HCT116 (cell line): ENCODE measurements at regions not wholly inside any gene's neighbourhood (a gene's known extent, or its start where the extent isn't known, plus 50 kb on each side); places are given as distances from the start of the nearest gene placed in this dataset.

ENCODE experiments used
- ATAC-seq: fragments of 200-7000 bp; cut with Tn5 transposase; 2 replicates; pipeline ENCODE4 v1.9.1; 2020; ENCODE audit warnings: mild to moderate bottlenecking, moderate library complexity
- BruUV-seq: library from RNA; stranded (reverse); fragments of 400-500 nt; replicated peaks from 2 replicates; lab custom pipeline; 2021; lab: Mats Ljungman, UMichigan
- CTCF ChIA-PET: fragments of 300-600 bp; sonication (Branson Sonifier 250); formaldehyde crosslinking; loops from one replicate; lab custom pipeline; 2021; ENCODE audit warnings: antibody characterized with exemption; lab: Charles Lee
- POLR2A ChIA-PET: fragments of 300-600, 350-600 bp; sonication (Branson Sonifier 250); formaldehyde crosslinking; loops from one replicate; lab custom pipeline; 2021; ENCODE audit warnings: antibody characterized with exemption; lab: Charles Lee
- RAD21 ChIA-PET, 2 experiments: fragments of 300-600 bp; sonication (Branson Sonifier 250); formaldehyde crosslinking; loops; one replicate each; lab custom pipeline; 2023; ENCODE audit warnings: low total read pairs in 2 of 2; ENCODE audit not compliant: uncharacterized antibody in 2 of 2, unreplicated experiment in 2 of 2, low non-redundant PET in 1 of 2; lab: Charles Lee
- DNase-seq: peaks from one replicate; pipeline ENCODE4 v3.0.0-alpha.2; 2010; ENCODE audit warnings: low read depth, low spot score
- H2AFZ ChIP-seq: fragments of 200-600 bp; shearing (Covaris generic), sonication (generic); 2 replicates; pipeline ENCODE4 v1.6.1; 2017; ENCODE audit warnings: low read depth, mixed run types, mixed read lengths, antibody characterized with exemption, low read length; ENCODE audit not compliant: poor library complexity, severe bottlenecking
- H3K27ac ChIP-seq: 2 replicates; pipeline ENCODE4 v1.5.1; 2012; ENCODE audit warnings: low read depth, low read length
- H3K27me3 ChIP-seq: fragments of 200-600 bp; sonication (generic); 2 replicates; pipeline ENCODE4 v1.6.1; 2016; ENCODE audit warnings: mixed run types, low read length, mixed read lengths; ENCODE audit not compliant: insufficient read depth
- H3K36me3 ChIP-seq, 2 experiments: fragments of 200-500 bp in 1 of 2; fragments of 200-600 bp in 1 of 2; sonication (Bioruptor generic) in 1 of 2; sonication (generic) in 1 of 2; 2 replicates each; pipeline versions ENCODE4 v1.5.1 to v1.6.1; 2014 to 2016; ENCODE audit warnings: low read length in 2 of 2, inconsistent platforms in 1 of 2, mixed read lengths in 1 of 2, mixed run types in 1 of 2; ENCODE audit not compliant: insufficient read depth in 2 of 2, control insufficient read depth in 1 of 2
- H3K4me1 ChIP-seq, 2 experiments: fragments of 200-600 bp in 1 of 2; sonication (generic) in 1 of 2; 2 replicates each; pipeline versions ENCODE4 v1.5.1 to v1.6.1; 2012 to 2017; ENCODE audit warnings: low read length in 2 of 2, inconsistent platforms in 1 of 2, mild to moderate bottlenecking in 1 of 2, mixed read lengths in 1 of 2, mixed run types in 1 of 2, moderate library complexity in 1 of 2; ENCODE audit not compliant: insufficient read depth in 2 of 2, control insufficient read depth in 1 of 2
- H3K4me2 ChIP-seq: fragments of 200-600 bp; sonication (generic); 2 replicates; pipeline ENCODE4 v1.6.1; 2017; ENCODE audit warnings: mixed run types, low read length, mixed read lengths
- H3K4me3 ChIP-seq, 2 experiments: fragments of 200-600 bp in 1 of 2; sonication (generic) in 1 of 2; replicated peaks in 1 of 2; 2 replicates each; pipeline ENCODE4 v1.5.1; 2011 to 2016; ENCODE audit warnings: low read length in 2 of 2, control low read depth in 1 of 2, low read depth in 1 of 2, mild to moderate bottlenecking in 1 of 2, mixed read lengths in 1 of 2, mixed run types in 1 of 2
- H3K79me2 ChIP-seq: fragments of 200-600 bp; sonication (generic); 2 replicates; pipeline ENCODE4 v1.6.1; 2017; ENCODE audit warnings: mild to moderate bottlenecking, mixed run types, low read length, moderate library complexity, mixed read lengths; ENCODE audit not compliant: insufficient read depth
- H3K9ac ChIP-seq: fragments of 200-600 bp; sonication (generic); 2 replicates; pipeline ENCODE4 v1.6.1; 2016; ENCODE audit warnings: low read length, mixed read lengths
- H3K9me2 ChIP-seq: fragments of 200-600 bp; sonication (generic), shearing (Covaris generic); 2 replicates; pipeline ENCODE4 v1.6.1; 2017; ENCODE audit warnings: mixed run types, mild to moderate bottlenecking, moderate library complexity; ENCODE audit not compliant: insufficient read depth
- H3K9me3 ChIP-seq, 2 experiments: fragments of 200-500 bp in 1 of 2; fragments of 200-600 bp in 1 of 2; sonication (Bioruptor generic) in 1 of 2; sonication (generic) in 1 of 2; 2 replicates each; pipeline ENCODE4 v1.6.1; 2014 to 2017; ENCODE audit warnings: low read length in 2 of 2, mixed read lengths in 2 of 2, inconsistent platforms in 1 of 2, low read depth in 1 of 2, mild to moderate bottlenecking in 1 of 2, mixed run types in 1 of 2, moderate library complexity in 1 of 2; ENCODE audit not compliant: control insufficient read depth in 1 of 2, insufficient read depth in 1 of 2
- H4K20me1 ChIP-seq: fragments of 200-600 bp; sonication (generic), shearing (Covaris generic); 2 replicates; pipeline ENCODE4 v1.6.1; 2017; ENCODE audit warnings: mixed run types, mild to moderate bottlenecking, moderate library complexity; ENCODE audit not compliant: insufficient read depth
- ATF3 ChIP-seq: IDR thresholded peaks from 2 replicates; pipeline ENCODE4 v1.6.1; 2012
- CEBPB ChIP-seq: IDR thresholded peaks from 2 replicates; pipeline ENCODE4 v1.6.1; 2012; ENCODE audit warnings: low read depth
- ELF1 ChIP-seq: IDR thresholded peaks from 2 replicates; pipeline ENCODE4 v1.6.1; 2012; ENCODE audit warnings: low read depth, borderline replicate concordance
- EZH2phosphoT487 ChIP-seq: fragments of 200-600 bp; IDR thresholded peaks from 2 replicates; pipeline ENCODE4 v1.6.1; 2018; ENCODE audit warnings: antibody characterized with exemption, borderline replicate concordance
- POLR2AphosphoS5 ChIP-seq: IDR thresholded peaks from 2 replicates; pipeline ENCODE4 v1.6.1; 2011; ENCODE audit warnings: mild to moderate bottlenecking, low read depth, low read length, moderate library complexity
- SIN3A ChIP-seq: IDR thresholded peaks from 2 replicates; pipeline ENCODE4 v1.6.1; 2012; ENCODE audit warnings: low read depth
- SP1 ChIP-seq: IDR thresholded peaks from 2 replicates; pipeline ENCODE4 v1.6.1; 2012; ENCODE audit warnings: low read depth
- SRF ChIP-seq: IDR thresholded peaks from 2 replicates; pipeline ENCODE4 v1.6.1; 2012; ENCODE audit warnings: low read depth
- ZBTB33 ChIP-seq: IDR thresholded peaks from 2 replicates; pipeline ENCODE4 v1.6.1; 2011; ENCODE audit warnings: mild to moderate bottlenecking, low read length, moderate library complexity; ENCODE audit not compliant: insufficient replicate concordance; ENCODE audit errors: extremely low read depth
- ZFX ChIP-seq: fragments of 450-650 bp; IDR thresholded peaks from 2 replicates; pipeline ENCODE4 v1.6.1; 2017
- ZNF274 ChIP-seq: fragments of 200-500 bp; sonication (Bioruptor generic); IDR thresholded peaks from 2 replicates; pipeline ENCODE4 v1.6.1; 2014; ENCODE audit warnings: mild to moderate bottlenecking, low read depth, low read length, inconsistent platforms
- intact Hi-C: fragments of 100-400 bp; cut with micrococcal nuclease; formaldehyde crosslinking; loops from 2 replicates; pipeline ENCODE4 v1.10.0; 2022

GRCh38 chr5:115435778-115436712, 108.5 kb downstream of the FEM1C start:
- intact Hi-C loops: no loop called here
- H3K79me2 ChIP-seq: no peaks in the 10 kb centered on the region
- TF ChIP-seq SRF (no peak), CEBPB (no peak), ZNF274 (no peak), SIN3A (no peak), ZFX (no peak), ZBTB33 (no peak), EZH2phosphoT487 (no peak), POLR2AphosphoS5 (no peak), ATF3 (no peak), ELF1 (no peak), SP1 (no peak)
- TF ChIP-seq, all 23 proteins: peak for 0
- POLR2A ChIA-PET: interaction anchor here (1.0 kb wide), 1 partner anchor 16 kb away, joined by 4 read pairs; no protein-coding TSS in a partner anchor
- Histone ChIP-seq H3K36me3 (no peaks in the 10 kb centered on the region), H3K4me1 (peaks cover 0 to 22% of the 10 kb centered on the region in 2 experiments; a peak in 2 of 4 replicates), H3K9me3 (no peaks in the 10 kb centered on the region), H2AFZ (no peak overlapping the region), H3K9ac (no peak overlapping the region), H3K27ac (no peak overlapping the region), H3K27me3 (no peaks in the 10 kb centered on the region), H3K9me2 (no peaks in the 10 kb centered on the region), H3K4me3 (no peak overlapping the region), H3K4me2 (no peak overlapping the region), H4K20me1 (no peaks in the 10 kb centered on the region)
- BruUV-seq: no TSS peak
- RAD21 ChIA-PET: no interaction called here
- CTCF ChIA-PET: interaction anchor here (1.1 kb wide), 1 partner anchor 10 kb away, joined by 3 read pairs; no protein-coding TSS in a partner anchor
- no peak for DNase-seq
- ATAC-seq: no peak
